Peyer's patch (tissue), 4 donors: ENCODE measurements at regions not wholly inside any gene's neighbourhood (a gene's known extent, or its start where the extent isn't known, plus 50 kb on each side); places are given as distances from the start of the nearest gene placed in this dataset.
A peak's percentile ranks its signal among the peaks of the same experiment; 100 is the strongest.

ENCODE experiments used
- DNase-seq, 3 donors: peaks; one replicate each; pipeline ENCODE4 v3.0.0-alpha.2; 2017 to 2019
- H3K27ac ChIP-seq, 4 donors: fragments of 200-600 bp; sonication (generic); one replicate each; pipeline ENCODE4 v1.5.1; 2016 to 2019
- H3K27me3 ChIP-seq, 2 donors: fragments of 200-600 bp; sonication (generic); one replicate each; pipeline ENCODE4 v1.5.1; 2019
- H3K36me3 ChIP-seq, 3 donors: fragments of 200-600 bp; sonication (generic); one replicate each; pipeline ENCODE4 v1.5.1; 2016 to 2019
- H3K4me1 ChIP-seq, 4 donors: fragments of 200-600 bp; sonication (generic); one replicate each; pipeline ENCODE4 v1.5.1; 2016 to 2019
- H3K4me3 ChIP-seq, 4 donors: fragments of 200-600 bp; sonication (generic); 1 replicate in 3 of 4; 2 replicates in 1 of 4; pipeline ENCODE4 v1.5.1; 2016 to 2019; ENCODE audit warnings: mild to moderate bottlenecking in 1 of 4
- H3K9me3 ChIP-seq, 4 donors: fragments of 200-600 bp; sonication (generic); one replicate each; pipeline ENCODE4 v1.5.1; 2016 to 2019; ENCODE audit warnings: mild to moderate bottlenecking in 1 of 4
- CTCF ChIP-seq, 6 experiments: fragments of 450-650 bp in 4 of 6; fragments of 200-600 bp in 2 of 6; sonication (generic) in 1 of 6; IDR thresholded peaks; one replicate each; pipeline ENCODE4 v1.5.1; 2017 to 2019; ENCODE audit warnings: antibody characterized with exemption in 6 of 6, mild to moderate bottlenecking in 3 of 6, moderate library complexity in 1 of 6
- POLR2A ChIP-seq, 2 donors: fragments of 450-650 bp; IDR thresholded peaks; one replicate each; pipeline ENCODE4 v1.5.1; 2017; ENCODE audit warnings: antibody characterized with exemption in 2 of 2, mild to moderate bottlenecking in 2 of 2, moderate library complexity in 2 of 2

- Histone ChIP-seq H3K4me1 (no peaks in the 10 kb centered on the region), H3K36me3 (no peaks in the 10 kb centered on the region), H3K27me3 (no peaks in the 10 kb centered on the region), H3K9me3 (no peaks in the 10 kb centered on the region), H3K4me3 (no peak overlapping the region), H3K27ac (no peak overlapping the region)
- no peak for TF ChIP-seq POLR2A (IDR thresholded peaks at IDR 0.05)
- no peak for DNase-seq
Observed at GRCh38 chr6:154885214-154885613, 109.9 kb upstream of the TIAM2 start.

- TF ChIP-seq POLR2A (IDR thresholded peaks at IDR 0.05) (no peak), CTCF (IDR thresholded peaks at IDR 0.05) (no peak)
- no peak overlapping the region for H3K27ac ChIP-seq
Observed at GRCh38 chr6:154886016-154886415, 109.1 kb upstream of the TIAM2 start.

GRCh38 chr6:154886471-154886870 lies 108.6 kb upstream of the TIAM2 start:
- Histone ChIP-seq H3K36me3 (no peaks in the 10 kb centered on the region), H3K4me3 (no peak overlapping the region), H3K27me3 (no peaks in the 10 kb centered on the region), H3K4me1 (peaks cover 0 to 6% (median 0%) of the 10 kb centered on the region in 4 donors), H3K27ac (no peak overlapping the region), H3K9me3 (no peaks in the 10 kb centered on the region)
- DNase-seq: no peak
- TF ChIP-seq CTCF (IDR thresholded peaks at IDR 0.05) (no peak), POLR2A (IDR thresholded peaks at IDR 0.05) (no peak)

More at GRCh38 chr6:154886016-154886415, 109.1 kb upstream of the TIAM2 start:
- Histone ChIP-seq H3K4me1 (peaks cover 0 to 2% (median 0%) of the 10 kb centered on the region in 4 donors), H3K9me3 (no peaks in the 10 kb centered on the region), H3K36me3 (no peaks in the 10 kb centered on the region), H3K4me3 (no peak overlapping the region), H3K27me3 (no peaks in the 10 kb centered on the region)
- no peak for DNase-seq

- H3K9me3 ChIP-seq: no peaks in the 10 kb centered on the region
- H3K4me3 ChIP-seq: no peak overlapping the region
- H3K4me1 ChIP-seq: peaks cover 0 to 6% (median 0%) of the 10 kb centered on the region in 4 donors
- no peaks in the 10 kb centered on the region for H3K36me3 ChIP-seq
- no peak for TF ChIP-seq POLR2A (IDR thresholded peaks at IDR 0.05)
- no peak for TF ChIP-seq CTCF (IDR thresholded peaks at IDR 0.05)
- no peak for DNase-seq
- no peaks in the 10 kb centered on the region for H3K27me3 ChIP-seq
- no peak overlapping the region for H3K27ac ChIP-seq
Observed at GRCh38 chr6:154887051-154887450, 108.1 kb upstream of the TIAM2 start.

DNA sequence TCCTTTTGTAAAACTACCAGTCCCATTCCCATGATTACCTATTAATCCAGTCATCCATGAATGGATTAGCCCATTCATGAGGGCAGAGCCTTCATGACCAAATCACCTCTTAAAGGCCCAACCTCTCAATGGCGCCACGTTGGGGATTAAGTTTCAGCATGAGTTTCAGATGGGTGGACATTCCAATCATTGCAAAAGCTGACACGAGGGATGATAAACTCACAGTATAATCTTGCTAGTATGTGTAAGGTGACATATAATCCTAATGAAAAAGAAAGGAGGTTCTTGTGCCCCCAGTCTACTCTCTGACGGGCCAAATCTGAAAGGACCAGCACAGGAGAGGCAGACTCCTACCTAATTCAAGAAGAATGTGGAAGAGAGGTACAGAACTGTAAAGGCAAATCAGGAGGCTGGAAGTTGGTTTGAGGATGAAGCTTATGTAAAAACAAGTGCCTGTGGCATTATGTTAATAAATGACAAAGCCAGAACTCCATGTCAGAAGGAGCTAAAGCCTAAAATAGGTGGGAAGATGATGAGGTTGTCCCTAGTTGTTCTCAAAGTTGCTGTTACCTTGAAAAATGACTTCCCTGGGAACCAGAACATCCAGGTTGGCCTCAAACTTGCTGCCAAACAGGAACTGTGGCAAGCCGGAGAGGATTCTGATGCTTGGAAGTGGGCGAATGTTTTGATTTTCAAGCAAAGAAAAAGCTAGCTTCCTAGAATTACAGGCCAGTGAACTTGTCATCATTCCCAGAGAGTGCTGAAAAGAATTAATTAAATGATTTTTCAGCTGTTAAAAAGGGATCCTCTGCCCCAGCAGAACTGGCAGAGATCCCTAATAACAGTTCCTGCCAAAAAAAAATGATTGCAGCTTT lies 106.5 kb upstream of the TIAM2 start:
- Histone ChIP-seq H3K9me3 (no peaks in the 10 kb centered on the region), H3K27ac (no peak overlapping the region), H3K36me3 (no peaks in the 10 kb centered on the region), H3K27me3 (no peaks in the 10 kb centered on the region), H3K4me3 (no peak overlapping the region), H3K4me1 (peaks cover 0 to 18% (median 0%) of the 10 kb centered on the region in 4 donors)
- no peak for DNase-seq
- TF ChIP-seq POLR2A (IDR thresholded peaks at IDR 0.05): no peak
- no peak for TF ChIP-seq CTCF (IDR thresholded peaks at IDR 0.05)

DNA sequence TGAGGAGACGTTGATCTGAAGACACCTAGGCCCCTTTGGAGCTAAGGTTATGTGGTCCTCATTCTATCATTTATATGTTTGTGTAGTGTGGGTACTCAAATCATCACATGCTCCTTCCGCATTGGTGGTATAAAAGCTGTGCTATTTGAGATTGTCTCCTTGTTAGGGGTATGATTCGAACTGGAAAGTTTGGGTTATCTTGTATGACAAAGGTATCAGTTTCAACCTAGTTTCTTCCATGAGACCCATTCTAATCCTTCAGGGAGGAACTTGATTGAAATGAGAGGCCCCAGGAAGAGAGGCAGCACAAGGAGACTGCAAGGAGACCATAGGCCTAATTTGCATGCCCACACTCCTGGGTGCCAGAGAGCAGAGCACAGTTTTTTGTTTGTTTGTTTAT lies 104.2 kb upstream of the TIAM2 start:
- Histone ChIP-seq H3K9me3 (no peaks in the 10 kb centered on the region), H3K4me1 (peaks cover 0 to 18% (median 0%) of the 10 kb centered on the region in 4 donors), H3K27ac (peak overlapping the region in 2 of 4 donors; percentile 3 to 59), H3K4me3 (no peak overlapping the region), H3K27me3 (no peaks in the 10 kb centered on the region), H3K36me3 (no peaks in the 10 kb centered on the region)
- TF ChIP-seq POLR2A (IDR thresholded peaks at IDR 0.05): no peak
- no peak for TF ChIP-seq CTCF (IDR thresholded peaks at IDR 0.05)
- no peak for DNase-seq
